Astrocyte of the hippocampus (primary cell): ENCODE measurements at regions not wholly inside any gene's neighbourhood (a gene's known extent, or its start where the extent isn't known, plus 50 kb on each side); places are given as distances from the start of the nearest gene placed in this dataset.

ENCODE experiments used
- DNase-seq: peaks from one replicate; pipeline ENCODE4 v3.0.0; 2011; ENCODE audit warnings: low read depth, low spot score

DNA sequence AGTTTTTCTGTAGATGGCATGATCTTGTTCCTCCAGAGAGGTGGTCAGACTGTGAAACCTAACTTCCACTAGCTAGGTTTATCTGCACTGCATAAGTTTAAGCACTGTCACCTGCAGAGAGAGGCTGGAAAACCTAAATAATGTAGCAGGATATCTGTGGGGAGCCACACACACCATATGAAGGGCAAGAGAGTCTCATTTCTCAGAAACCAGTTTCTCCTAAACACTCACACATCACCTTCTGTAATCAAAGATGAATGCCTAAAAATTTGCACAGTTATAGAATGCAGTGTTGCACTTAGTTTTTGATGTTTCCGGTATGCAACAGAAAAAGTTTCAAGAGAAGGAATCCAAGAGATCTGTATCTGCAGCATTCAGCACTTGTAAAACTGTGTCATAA lies 654.6 kb downstream of the ADGRL2 start:
- no peak for DNase-seq

DNA sequence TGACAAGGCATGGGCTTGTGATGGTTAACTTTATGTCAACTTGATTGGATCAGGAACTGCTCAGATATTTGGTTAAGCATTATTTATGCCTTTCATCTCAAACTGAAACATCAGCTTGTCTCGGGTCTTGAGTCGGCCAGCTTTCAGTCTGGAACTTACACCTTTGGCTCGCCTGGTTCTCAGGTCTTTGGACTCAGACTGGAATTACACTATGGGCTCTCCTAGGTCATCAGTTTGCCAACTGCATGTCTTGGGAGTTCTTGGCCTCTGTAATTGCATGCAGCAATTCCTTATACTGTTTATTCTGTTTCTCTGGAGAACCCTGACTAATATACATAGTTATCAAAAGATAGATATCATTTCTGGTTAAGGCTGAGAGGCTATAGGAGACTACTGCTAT lies 653.7 kb downstream of the ADGRL2 start:
- no peak for DNase-seq

DNA sequence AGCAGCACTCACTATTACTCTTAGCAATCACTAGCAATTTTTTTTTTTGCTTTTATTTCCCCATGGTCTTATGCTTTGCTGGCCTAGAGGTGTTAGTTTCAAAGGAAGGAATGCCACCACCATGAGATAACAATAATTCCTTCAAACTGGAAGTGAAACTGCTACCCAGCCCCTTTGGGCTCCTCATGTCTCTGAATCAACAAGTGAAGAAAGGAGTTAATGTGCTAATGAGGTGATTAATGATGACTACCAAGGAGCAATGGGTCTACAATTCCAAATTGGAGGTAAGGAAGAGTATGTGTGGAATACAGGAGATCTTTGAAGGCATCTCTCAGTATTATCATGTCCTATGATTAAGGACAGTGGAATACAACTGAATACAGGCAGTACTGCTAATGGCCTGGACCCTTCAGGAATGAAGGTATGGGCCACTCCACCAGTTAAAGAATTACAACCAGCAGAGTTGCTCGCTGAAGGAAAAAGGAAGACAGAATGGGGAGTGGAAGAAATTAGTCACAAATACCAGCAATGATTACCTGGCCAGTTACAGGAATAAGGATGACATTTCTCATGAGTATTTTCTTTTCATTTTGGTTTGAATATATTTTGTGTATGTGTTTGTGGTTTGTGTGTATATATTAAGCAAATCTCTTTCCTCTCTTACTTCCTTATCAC lies 652.9 kb downstream of the ADGRL2 start:
- no peak for DNase-seq

DNA sequence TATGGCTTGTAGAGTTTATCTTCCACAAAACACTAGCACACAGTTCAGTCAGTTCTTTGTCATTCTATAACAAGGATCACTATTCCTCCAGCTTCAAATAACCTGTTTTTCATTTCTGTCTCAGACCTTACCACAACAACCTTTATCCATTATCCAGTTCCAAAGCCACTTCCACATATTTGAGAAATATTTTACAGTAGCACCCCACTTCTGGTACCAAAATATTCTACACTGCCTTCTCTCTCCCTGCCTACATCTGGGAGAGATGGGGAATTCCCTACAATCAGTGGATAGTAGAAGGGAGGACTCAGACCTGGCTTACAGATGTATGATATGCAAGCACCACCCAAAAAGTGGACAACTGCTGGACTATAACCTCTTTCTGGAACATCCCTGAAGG lies 651.4 kb downstream of the ADGRL2 start:
- DNase-seq: no peak

DNA sequence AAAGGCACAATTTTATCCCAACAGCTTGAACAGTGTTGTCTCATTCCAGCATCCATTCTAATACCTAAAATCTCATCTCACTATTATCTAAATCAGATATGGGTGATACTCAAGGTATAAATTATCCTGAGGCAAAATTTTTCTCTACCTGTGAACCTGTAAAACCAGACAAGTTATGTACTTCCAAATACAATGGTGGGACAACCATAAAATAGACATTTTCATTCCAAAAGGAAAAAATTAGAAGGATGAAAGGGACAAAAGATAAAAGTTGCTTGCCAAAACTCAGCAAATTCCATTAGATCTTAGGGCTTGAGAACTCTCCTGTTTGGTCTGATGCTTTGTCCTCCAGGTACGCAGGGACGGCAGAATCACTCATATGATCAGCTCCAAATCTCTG lies 650.5 kb downstream of the ADGRL2 start:
- DNase-seq: no peak

DNA sequence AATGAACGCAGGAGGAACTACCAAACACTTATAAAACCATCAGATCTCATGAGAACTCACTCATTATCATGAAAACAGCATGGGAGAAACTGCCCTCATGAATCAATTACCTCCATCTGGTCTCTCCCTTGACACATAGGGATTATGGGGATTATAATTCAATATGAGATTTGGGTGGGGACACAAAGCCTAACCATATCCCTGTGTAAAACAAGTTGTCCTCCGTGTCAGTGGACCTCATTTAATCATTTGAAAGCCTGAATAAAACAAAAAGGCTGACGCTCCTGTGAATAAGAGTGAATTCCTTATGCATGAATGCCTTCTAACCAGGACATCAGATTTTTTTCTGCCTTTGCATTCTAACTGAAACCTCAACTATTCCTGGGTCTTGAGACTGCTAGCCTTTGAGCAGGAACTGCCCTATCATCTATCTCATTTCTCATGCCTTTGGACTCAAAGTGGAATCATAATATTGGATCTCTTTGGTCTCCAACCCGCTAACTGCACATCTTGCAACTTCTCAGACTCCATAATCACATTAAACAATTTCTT lies 648.8 kb downstream of the ADGRL2 start:
- peak; percentile 86 for DNase-seq

DNA sequence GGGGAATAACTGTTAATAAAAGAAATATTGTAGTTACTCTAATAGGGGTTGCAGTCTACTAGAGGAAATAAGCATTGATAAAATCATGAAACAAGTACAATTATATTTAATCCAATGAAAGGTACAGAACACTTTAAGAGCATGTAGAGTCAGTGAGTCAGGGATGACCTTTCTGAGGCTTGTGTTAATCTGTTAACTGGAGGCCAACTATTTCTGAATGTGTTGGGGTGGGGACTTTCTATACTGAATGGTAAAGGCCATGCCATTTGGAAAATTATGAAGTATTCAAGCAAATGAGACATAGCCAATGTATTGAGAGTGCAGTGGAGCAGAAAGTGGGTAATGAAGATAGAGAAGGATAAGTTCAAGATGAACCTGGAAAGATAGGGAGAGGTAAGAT lies 646.2 kb downstream of the ADGRL2 start:
- no peak for DNase-seq

DNA sequence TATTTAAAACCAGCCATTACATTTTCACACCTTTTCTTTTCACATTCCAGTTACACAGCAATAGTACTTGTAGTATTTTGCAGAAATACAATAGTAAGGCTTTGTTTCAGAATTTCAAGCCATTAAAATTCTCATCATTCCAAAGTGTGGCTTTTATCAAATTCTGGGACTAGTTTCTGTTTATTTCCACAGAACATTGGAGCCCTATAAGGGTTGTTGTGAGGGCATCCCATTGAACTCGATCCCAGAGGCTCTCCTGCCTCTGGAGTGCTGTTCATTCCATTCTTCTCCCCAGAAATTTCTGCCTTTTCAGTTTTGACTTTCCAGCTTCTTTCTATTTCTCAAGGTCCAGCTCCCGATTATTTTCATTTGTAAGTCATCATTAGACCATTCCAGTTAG lies 645.5 kb downstream of the ADGRL2 start:
- peak; percentile 48 for DNase-seq

DNA sequence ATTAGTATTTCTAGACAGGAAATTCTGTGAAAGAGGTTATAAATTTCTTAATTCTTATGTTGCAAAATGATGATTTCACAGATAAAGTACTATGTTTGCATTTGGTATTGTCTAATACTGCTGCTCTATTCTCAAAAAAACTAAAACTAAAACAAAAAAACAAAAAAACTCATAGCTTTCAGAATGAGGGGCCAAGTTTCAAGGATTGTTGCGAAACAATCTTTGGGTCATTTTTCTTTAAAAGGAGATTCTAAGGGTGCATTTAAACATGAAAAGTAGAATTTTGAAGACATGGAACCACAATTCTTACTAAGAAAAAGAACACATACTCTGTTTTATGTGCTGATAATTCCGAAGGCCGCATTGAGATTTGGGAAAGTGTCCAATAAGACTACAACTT lies 645.1 kb downstream of the ADGRL2 start:
- no peak for DNase-seq

DNA sequence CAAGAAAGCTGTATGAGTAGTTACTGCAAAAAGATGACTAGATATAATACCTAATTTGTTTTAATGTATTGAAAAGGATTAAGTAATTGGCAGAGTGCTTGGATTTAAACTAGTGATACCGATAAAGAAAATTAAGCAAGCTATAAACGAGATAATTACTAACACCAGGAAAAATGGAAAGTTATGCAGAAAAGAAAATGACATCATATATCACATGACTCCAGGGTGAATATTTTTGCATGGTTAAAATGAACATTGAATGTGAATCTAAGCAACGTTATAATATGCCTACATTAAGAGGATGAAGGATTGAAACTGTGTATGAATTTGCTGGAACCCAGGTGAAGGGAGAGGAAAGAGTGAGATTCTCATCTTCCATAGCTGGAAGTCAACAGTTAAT lies 644.4 kb downstream of the ADGRL2 start:
- no peak for DNase-seq

DNA sequence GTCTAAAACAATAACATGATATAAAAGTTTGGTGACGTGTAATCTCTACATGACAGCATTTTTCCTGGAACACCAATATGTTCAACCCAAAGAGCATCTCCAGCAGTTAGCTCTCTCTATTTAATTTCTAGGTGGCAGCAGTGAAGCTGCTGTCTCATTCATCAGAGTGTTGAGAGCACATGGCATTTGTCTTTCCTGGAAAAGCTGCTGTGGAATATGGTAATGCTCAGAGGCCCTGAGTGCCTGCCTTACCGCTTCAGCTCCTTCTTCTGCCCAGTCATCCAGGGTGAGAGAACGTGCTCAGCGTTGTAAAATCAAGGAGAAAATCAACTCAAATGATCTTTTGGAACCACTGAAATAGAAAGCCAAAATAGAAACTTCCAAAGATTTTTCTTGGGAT lies 640.7 kb downstream of the ADGRL2 start:
- DNase-seq: no peak

DNA sequence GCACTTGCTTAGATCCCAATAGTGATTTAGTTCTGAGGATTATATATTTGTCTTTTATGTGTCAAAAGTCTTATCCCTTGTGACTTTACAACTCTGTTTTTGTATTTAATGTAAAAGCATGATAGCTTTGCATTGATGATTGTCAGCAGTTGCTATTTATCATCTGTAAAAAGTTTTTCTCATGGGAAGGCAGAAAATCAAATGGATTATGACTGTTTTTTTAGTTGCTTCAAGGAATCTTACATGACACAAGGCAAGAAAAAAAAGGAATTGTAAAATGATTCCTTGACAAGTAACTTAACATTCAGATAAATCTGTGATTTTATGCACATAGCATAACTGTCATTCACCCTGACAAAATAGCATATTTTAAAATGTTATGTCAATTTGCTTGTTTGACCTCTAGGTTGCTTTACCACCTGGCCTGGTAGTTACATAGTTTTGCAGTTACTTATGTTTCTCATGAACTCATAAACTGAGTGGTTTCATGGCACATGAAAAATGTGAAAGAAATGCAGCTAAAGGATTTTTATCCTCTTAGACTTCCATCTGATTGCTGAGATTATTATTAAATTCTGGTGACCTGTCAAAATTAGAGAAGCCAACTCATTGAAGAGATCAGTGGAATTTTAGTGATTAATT lies 622.6 kb downstream of the ADGRL2 start:
- no peak for DNase-seq

DNA sequence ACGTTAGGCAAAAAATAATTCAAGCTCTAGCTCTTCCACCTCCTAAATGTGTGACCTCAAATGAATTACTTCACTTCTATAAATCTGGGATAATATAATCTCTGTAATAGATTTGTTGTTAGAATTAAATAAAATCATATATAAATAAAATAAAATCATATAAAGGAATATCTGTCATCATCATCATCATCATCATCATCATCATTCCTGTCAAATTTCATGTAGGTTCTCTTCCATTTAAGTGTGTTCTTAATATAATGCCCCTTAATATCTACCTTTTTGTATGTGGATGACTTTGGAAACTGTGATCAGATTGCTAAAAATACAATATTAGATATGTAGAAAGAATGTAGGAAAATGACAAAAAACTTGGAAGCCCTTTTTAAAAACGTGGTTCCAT lies 621.0 kb downstream of the ADGRL2 start:
- no peak for DNase-seq

DNA sequence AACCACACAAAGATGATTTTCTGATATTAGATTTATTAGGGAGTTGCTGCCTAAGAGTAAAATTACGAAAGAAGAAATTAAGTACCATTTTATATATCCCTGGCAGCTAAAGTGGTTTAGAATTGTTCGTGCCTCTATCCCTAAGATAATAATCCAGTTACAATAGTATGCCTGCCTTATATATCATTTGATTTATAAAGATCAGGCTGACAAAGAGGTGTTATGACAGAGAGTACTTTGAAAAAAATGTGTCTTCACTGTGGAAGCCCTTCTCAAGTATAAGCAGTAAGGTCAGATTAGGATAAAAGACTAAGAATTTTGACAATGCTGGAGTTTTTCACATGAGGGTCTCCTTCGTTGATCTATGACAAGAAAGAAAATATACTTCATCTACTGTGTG lies 619.9 kb downstream of the ADGRL2 start:
- no peak for DNase-seq

DNA sequence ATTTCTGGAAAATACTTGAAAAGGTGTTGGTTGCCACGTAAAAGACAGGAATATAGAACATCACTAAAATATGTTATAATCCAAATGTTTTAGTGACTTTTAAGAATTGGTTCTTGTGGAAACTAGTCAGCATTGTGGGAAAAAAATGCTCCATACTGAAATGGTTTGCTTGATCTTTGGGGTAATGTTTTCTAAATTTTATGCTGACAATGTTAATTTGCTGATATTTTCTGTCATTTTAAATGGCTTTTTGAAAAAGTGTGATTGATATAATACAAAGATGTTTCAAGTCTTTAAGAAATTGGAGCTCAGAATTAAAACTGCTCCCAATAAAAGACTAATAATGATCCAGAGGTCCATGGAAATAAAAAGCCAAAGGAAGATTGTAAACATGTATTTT lies 610.9 kb downstream of the ADGRL2 start:
- DNase-seq: no peak

DNA sequence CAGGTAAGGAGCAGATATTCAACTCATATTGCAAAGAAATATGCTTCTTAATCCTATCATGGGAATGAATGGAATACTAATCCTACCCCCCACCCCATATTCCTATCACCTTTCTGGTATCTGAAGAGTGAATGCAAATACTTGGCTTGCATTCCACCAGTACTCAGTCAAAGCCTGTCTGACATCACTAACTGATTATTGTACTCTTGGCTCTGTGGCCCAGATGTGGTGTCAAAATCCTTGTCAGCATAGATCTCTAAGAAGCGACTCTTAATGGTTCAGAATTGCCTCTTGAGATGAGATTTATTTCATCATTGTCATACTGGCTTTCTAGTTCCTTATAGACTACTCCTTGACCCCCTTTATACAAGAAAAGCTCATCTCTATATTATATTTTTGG lies 604.6 kb downstream of the ADGRL2 start:
- DNase-seq: no peak

DNA sequence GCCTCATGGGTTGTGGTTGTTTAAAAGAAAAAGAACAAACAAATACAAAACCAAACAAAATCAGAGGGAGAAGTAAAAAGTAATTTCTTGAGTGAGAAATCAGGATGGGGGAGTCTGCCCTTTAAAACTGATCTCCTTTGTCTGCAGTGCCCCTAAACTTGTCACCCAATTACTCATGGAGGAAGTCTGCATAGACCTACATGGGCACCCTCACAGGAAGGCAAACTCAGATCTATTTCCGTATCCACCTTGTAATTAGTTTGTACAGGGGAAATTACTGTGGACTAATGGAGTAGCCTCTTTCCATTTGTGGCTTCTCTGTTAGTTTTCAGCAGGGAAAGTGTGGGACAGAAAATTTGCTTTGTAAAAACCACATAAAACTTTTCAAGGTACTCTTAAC lies 600.4 kb downstream of the ADGRL2 start:
- no peak for DNase-seq

DNA sequence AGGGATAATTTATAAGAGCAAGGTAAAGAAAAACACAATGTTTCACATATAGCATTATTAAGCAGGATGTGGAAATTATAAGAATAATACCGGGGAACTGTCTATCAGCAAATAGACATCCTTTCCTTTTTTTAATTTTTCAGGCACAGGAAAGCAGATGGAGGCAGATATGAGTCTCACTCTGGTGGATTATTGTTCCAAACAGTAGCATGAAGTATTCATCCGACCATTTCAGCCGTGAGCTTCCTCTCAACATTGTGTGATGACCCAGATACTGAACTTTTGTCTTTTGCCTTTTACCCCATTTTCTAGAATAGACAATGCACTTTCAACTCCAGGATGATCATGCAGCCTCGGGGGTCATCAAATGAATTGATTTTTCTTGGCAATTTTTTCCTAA lies 599.8 kb downstream of the ADGRL2 start:
- DNase-seq: no peak

DNA sequence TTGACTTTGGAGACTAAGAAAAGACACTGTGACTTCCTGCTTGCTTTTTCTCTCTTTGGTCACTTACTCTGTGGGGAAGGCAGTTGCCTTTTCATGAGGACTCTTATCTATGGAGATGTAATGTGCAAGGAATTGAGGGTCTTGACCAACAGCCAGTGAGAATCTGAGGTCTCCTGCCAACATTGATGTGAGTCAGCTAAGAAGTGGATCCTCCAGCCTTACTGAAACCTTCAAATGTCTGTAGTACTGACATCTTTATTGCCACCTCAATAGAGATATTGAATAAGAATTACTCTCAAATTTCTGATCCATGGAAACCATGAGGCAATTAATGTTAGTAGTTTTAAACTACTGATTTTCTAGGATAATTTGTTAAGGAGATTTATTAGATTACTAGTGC lies 598.4 kb downstream of the ADGRL2 start:
- peak; percentile 48 for DNase-seq

DNA sequence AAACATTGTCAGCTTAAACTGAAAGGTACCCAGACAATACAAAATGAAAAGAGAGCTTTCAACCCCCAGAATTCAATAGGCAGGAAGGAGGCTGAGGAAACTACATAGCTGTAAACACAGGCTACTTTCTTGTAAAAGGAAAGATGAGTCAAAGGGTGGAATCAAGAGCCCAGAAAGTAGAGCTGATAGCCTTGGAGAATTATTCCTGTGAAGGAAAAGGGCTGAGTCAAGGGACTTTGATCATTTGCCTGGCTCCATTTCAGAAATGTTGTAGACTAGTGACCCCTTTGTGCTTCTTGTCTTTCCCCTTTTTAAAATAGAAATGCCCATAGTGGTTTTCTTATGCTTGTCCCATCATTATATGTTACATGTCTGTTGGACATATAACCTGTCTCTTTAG lies 597.6 kb downstream of the ADGRL2 start:
- DNase-seq: no peak

DNA sequence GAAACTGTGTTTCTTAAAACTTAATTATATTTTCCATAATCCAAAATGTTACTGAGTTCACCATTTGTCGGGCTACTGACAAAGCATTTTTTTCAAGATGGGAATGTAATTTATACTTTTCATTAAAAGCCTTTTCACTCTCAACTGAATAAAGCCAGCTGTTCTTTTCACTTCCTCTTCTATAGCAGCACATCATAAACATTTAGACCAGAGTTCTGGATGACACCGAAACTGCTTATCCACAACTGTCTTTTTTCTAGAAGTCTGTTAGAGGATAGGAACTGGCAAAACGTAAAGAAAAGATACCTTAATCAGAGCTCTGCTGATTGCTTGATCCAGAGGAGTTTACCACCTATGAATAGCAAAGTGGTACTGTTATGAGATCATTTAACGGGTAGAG lies 594.7 kb downstream of the ADGRL2 start:
- no peak for DNase-seq

DNA sequence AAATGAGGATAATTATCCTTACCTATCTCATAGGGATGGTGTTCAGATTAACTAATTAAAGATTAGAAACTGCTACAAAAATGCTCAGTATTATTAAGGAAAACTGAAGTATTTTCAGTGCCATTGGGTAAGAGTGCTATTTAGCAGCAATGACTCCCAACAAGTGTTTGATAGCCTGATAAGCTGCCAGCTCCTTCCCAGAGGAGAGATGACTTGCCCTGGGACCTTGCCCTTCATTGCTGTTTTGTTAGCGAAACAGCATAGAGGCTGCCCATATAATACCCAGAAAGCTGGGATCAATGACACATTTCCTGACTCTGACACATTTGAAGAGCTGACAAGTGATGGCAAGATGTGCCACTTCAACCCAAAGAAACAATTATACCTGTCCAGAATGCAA lies 592.2 kb downstream of the ADGRL2 start:
- DNase-seq: peak; percentile 23

DNA sequence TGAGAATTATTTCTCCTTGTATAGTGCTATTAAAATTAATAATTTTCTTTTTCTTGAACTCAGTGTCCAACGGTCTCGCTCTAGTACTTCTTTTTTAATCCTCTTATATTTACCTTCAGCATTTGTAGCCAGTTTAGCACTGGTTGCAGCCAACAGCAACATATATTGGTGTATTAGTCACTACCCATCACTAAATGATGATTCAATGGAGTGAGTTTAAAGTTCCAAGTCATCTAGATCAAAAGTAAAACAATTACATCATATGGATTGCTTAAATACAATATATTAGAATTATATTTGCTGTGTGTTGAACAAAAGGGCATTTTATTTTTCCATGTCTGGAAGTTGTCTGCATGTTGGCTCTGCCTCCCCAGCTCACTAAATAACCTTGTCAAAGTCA lies 591.8 kb downstream of the ADGRL2 start:
- peak; percentile 53 for DNase-seq

DNA sequence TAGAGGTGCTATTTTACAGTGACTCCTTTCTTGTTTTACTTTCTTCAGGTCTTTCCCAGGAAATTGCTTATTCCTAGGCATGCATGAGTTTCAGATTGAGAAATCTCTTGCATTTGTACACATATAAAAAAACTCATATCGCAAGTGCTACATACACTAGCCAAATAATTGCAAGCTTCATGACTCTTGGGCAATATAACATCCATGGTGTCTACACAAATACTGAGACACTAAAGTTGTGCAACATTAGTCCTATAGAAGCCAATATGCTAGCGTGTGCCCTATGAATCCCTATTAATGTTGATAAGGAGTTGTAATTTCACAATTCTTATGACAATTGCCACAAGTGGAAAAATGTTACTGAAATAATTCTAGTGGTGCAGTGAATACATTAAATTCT lies 591.0 kb downstream of the ADGRL2 start:
- DNase-seq: no peak
